OCI-LY3 (cell line): ENCODE measurements at regions not wholly inside any gene's neighbourhood (a gene's known extent, or its start where the extent isn't known, plus 50 kb on each side); places are given as distances from the start of the nearest gene placed in this dataset.

Experiments
- EZH2phosphoT487 ChIP-seq: fragments of 200-600 bp; shearing (Covaris generic); IDR thresholded peaks from 2 replicates; pipeline ENCODE4 v1.6.1; 2018; ENCODE audit warnings: antibody characterized with exemption, mixed run types, low read depth
- TF ChIP-seq, protein P1 (sequence below): fragments of 200-600, 300-600 bp; sonication (generic); IDR thresholded peaks from 2 replicates; pipeline ENCODE4 v1.5.1; 2014; ENCODE audit warnings: antibody characterized with exemption, low read length, low read depth

DNA sequence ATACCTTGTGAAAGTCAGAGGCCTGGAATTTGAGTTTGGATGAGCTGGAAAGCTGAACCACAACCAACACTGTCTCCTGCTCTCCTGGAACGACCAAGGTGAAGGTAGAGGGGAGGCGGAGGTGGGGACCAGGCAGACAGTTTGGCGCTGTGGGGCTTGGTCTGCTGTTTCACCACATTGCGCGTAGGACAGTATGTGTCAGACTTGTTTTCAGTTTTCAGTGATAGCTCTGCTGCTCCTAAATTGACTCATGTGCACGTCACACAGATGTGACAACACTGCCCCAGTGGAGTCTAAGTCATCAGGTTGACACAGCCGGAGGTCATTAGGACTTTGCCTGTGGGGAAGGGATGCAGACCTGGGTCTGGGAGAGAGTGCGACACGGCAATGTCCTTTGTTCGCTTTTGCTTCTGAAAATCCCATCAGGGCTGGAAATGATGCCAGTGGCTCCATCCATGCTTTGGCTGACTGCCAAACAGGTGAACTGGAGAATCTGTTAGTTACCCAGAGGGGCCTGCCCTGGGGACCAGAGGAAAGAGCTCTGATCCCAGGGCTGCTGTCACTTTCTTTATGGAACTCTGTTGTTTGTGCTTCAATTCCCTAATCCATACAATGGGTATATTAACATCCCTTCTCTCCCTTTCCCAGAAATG, 255.5 kb downstream of the CDC5L start:
- TF ChIP-seq, protein P1, sequence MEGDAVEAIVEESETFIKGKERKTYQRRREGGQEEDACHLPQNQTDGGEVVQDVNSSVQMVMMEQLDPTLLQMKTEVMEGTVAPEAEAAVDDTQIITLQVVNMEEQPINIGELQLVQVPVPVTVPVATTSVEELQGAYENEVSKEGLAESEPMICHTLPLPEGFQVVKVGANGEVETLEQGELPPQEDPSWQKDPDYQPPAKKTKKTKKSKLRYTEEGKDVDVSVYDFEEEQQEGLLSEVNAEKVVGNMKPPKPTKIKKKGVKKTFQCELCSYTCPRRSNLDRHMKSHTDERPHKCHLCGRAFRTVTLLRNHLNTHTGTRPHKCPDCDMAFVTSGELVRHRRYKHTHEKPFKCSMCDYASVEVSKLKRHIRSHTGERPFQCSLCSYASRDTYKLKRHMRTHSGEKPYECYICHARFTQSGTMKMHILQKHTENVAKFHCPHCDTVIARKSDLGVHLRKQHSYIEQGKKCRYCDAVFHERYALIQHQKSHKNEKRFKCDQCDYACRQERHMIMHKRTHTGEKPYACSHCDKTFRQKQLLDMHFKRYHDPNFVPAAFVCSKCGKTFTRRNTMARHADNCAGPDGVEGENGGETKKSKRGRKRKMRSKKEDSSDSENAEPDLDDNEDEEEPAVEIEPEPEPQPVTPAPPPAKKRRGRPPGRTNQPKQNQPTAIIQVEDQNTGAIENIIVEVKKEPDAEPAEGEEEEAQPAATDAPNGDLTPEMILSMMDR: no peak
- TF ChIP-seq EZH2phosphoT487: no peak
